ENCODE measurements at regions not wholly inside any gene's neighbourhood (a gene's known extent, or its start where the extent isn't known, plus 50 kb on each side); places are given as distances from the start of the nearest gene placed in this dataset.
A peak's percentile ranks its signal among the peaks of the same experiment; 100 is the strongest.
"Not testable (repeated sequence)": the region's sequence is repeated elsewhere in the genome, so short reads cannot be mapped to it uniquely, and the experiment has no call there.

- not testable (repeated sequence) for DNase-seq (ENCODE audit: low read depth)
Observed at GRCh38 chr1:25171013-25171412, 61.3 kb downstream of the SYF2 start.

- DNase-seq (ENCODE audit: low read depth) = no peak
Observed at GRCh38 chr1:25170439-25170838, 61.9 kb downstream of the SYF2 start.

GRCh38 chr1:25169610-25170009 is 62.7 kb downstream of the SYF2 start:
- DNase-seq (ENCODE audit: low read depth) = no peak

GRCh38 chr1:25169168-25169567 is 63.1 kb downstream of the SYF2 start:
- no peak for DNase-seq (ENCODE audit: low read depth)

GRCh38 chr1:25168193-25169071 is 63.9 kb downstream of the SYF2 start:
- no peak for DNase-seq (ENCODE audit: low read depth)

- peak; percentile 66 for DNase-seq (ENCODE audit: low read depth)
Observed at GRCh38 chr1:25167269-25168192, 64.8 kb downstream of the SYF2 start.

GRCh38 chr1:25166847-25167246 is 65.5 kb downstream of the SYF2 start:
- no peak for DNase-seq (ENCODE audit: low read depth)

- no peak for DNase-seq (ENCODE audit: low read depth)
Observed at GRCh38 chr1:25163986-25164385, 68.3 kb downstream of the SYF2 start.

GRCh38 chr1:25161981-25162380 is 70.3 kb downstream of the SYF2 start:
- DNase-seq (ENCODE audit: low read depth) = no peak

GRCh38 chr1:25157846-25158245 is 74.5 kb downstream of the SYF2 start:
- no peak for DNase-seq (ENCODE audit: low read depth)

GRCh38 chr1:25150985-25151495 is 81.3 kb downstream of the SYF2 start:
- no peak for DNase-seq (ENCODE audit: low read depth)

GRCh38 chr1:25148673-25149300 is 83.5 kb downstream of the SYF2 start:
- DNase-seq (ENCODE audit: low read depth) = no peak

GRCh38 chr1:25146451-25146855 is 85.8 kb downstream of the SYF2 start:
- DNase-seq (ENCODE audit: low read depth) = no peak

- DNase-seq (ENCODE audit: low read depth) = no peak
Observed at GRCh38 chr1:25145775-25146393, 86.4 kb downstream of the SYF2 start.

- DNase-seq (ENCODE audit: low read depth) = no peak
Observed at GRCh38 chr1:25140073-25140797, 92.1 kb downstream of the SYF2 start.

GRCh38 chr1:25137521-25138395 is 94.5 kb downstream of the SYF2 start:
- no peak for DNase-seq (ENCODE audit: low read depth)

- DNase-seq (ENCODE audit: low read depth) = no peak
Observed at GRCh38 chr1:25137106-25137505, 95.2 kb downstream of the SYF2 start.

- no peak for DNase-seq (ENCODE audit: low read depth)
Observed at GRCh38 chr1:25135909-25136308, 96.4 kb downstream of the SYF2 start.

- no peak for DNase-seq (ENCODE audit: low read depth)
Observed at GRCh38 chr1:25134801-25135461, 97.4 kb downstream of the SYF2 start.
